ENCODE measurements at regions not wholly inside any gene's neighbourhood (a gene's known extent, or its start where the extent isn't known, plus 50 kb on each side); places are given as distances from the start of the nearest gene placed in this dataset.

DNA sequence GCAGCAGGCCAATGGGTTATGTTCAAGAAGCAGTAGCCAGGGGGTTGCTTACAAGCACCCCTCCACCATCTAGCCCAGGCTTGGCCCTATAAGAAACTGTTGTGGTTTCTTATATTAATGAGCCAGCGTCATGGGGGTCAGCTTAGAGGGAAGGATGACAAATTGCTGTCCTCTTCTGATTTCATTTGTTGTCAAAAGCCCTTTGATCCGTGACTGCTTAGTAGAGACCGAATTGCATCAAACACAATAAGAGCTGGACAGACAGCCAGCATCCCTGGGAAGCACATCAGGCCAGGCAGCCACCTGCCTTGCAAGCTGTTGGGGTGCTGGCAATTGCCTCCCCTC, 206.6 kb upstream of the SETBP1 start:
- TF ChIP-seq CTCF (IDR thresholded peaks at IDR 0.05; ENCODE audit: low read depth, low read length), result no peak
- no peak overlapping the region for H3K4me3 ChIP-seq (ENCODE audit: low read depth, low read length)

- H3K4me3 ChIP-seq (ENCODE audit: low read depth, low read length), result no peak overlapping the region
- no peak for TF ChIP-seq CTCF (IDR thresholded peaks at IDR 0.05; ENCODE audit: low read depth, low read length)
Measured at GRCh38 chr18:44474591-44474990, 206.1 kb upstream of the SETBP1 start.

DNA sequence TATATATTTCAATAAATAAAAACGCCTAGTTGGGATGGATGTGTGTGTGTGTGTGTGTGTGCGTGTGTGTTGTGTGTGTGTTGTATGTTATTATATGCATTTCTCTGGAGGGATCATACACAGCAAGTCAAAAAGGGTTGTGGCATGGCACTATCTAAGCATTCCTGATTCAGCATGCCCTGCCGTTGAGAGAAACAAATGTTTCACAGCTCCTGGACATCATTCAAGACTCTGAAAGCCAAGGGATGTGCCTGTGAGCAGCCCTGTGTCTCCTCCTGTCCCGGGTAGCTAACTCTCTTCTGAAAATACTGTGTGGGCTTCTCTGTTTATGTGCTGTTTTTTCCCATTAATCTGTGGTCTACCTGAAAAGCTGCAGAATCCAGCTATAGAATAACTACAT, 197.9 kb upstream of the SETBP1 start:
- no peak overlapping the region for H3K4me3 ChIP-seq (ENCODE audit: low read depth, low read length)
- TF ChIP-seq CTCF (IDR thresholded peaks at IDR 0.05; ENCODE audit: low read depth, low read length), result no peak

GRCh38 chr18:44495151-44495550, 185.5 kb upstream of the SETBP1 start:
- no peak for TF ChIP-seq CTCF (IDR thresholded peaks at IDR 0.05; ENCODE audit: low read depth, low read length)
- no peak overlapping the region for H3K4me3 ChIP-seq (ENCODE audit: low read depth, low read length)

DNA sequence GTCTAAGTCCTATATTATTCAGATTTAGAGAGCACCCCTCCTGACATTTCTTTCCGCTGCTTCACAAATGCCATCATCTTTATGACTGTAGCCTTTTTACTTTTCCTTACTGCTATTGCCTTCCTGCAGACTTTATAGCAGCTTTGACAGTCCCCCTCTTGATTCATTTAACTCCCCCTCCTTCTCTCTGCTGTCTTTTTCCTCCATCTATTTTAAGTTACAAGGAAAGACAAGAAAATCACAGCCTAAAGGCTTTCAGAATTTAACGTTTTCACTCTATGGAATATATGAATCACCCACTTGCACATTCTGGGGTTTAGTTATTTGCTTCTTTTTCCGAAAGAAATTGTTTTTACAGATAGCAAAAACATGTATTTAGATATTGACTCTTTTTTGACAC, 183.4 kb upstream of the SETBP1 start:
- no peak overlapping the region for H3K4me3 ChIP-seq (ENCODE audit: low read depth, low read length)
- no peak for TF ChIP-seq CTCF (IDR thresholded peaks at IDR 0.05; ENCODE audit: low read depth, low read length)

- TF ChIP-seq CTCF (IDR thresholded peaks at IDR 0.05; ENCODE audit: low read depth, low read length), result no peak
- H3K4me3 ChIP-seq (ENCODE audit: low read depth, low read length), result no peak overlapping the region
Measured at GRCh38 chr18:44497757-44498490, 182.8 kb upstream of the SETBP1 start.

- H3K4me3 ChIP-seq (ENCODE audit: low read depth, low read length), result no peak overlapping the region
- TF ChIP-seq CTCF (IDR thresholded peaks at IDR 0.05; ENCODE audit: low read depth, low read length), result no peak
Measured at GRCh38 chr18:44500808-44501610, 179.7 kb upstream of the SETBP1 start.
